GM20431 (cell line): ENCODE measurements at regions not wholly inside any gene's neighbourhood (a gene's known extent, or its start where the extent isn't known, plus 50 kb on each side); places are given as distances from the start of the nearest gene placed in this dataset.

Source experiments
- in situ Hi-C: fragments of 300-500 bp; cut with MseI, MboI; formaldehyde crosslinking; loops from one replicate; pipeline ENCODE4 v1.15.0; 2020; ENCODE audit warnings: low sequenced_read_pairs; ENCODE audit not compliant: unreplicated experiment

- in situ Hi-C loops, result no loop called here
Measured at GRCh38 chr9:108019821-108020220, 530.3 kb upstream of the KLF4 start.

- in situ Hi-C loops, result no loop called here
Measured at GRCh38 chr9:108017671-108018070, 528.1 kb upstream of the KLF4 start.

DNA sequence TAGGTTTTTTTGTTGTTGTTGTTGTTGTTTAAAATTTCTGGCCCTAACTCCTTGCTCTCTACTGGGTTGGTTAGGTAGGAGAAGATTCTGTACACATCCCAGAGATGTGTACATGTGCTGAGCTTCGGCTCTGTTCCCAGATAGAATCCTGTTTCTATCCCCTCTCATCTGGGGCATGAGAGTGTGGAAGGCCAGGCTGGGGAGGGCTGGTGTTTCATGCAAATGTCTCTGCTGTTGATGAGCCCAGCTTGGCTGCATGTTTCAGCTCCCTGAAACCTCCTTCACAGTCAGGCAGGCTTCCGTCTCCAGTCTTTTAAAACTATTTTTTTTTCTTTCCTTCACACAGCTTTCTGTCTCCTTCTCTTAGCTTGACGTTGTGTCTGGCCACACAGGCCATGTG is 526.9 kb upstream of the KLF4 start:
- in situ Hi-C loops, result no loop called here

GRCh38 chr9:108015690-108016089 is 526.1 kb upstream of the KLF4 start:
- in situ Hi-C loops, result no loop called here

GRCh38 chr9:108014353-108014752 is 524.8 kb upstream of the KLF4 start:
- in situ Hi-C loops, result no loop called here

DNA sequence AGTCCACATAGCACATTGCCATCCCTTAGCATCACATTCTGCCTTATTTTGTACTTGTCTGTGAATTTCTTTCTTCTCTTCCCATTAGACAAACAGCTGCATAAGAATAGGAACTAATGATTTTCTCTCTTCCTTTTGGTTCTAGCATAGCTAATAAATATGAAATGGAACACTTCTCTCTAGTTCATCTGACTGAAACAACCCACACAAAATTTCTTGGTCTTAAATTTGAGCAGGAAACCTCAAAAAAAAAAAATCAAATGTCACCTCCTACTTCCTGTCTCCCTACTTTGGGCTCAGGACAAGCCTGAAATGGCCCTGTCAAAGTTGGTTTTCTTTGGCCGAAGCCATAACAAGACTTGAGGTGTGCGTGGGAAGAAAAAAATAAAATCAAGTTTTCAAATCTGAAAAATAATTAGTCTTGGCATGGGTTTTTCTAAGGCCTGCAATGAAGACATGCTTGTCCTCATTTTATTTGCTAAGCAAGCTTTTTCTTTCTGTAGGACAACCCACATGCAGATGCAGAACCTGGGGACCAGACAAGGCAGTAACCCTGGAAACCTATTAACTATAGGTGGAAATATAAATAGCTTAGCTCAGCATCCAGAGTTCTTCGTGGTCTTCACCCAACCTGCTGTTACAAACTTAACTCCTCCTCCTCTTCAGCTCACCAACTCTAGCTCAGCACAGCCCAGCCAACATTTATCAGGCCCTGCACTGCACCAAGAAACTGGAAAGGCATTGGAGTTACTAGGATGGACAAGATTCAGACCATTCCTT is 523.5 kb upstream of the KLF4 start:
- in situ Hi-C loops, result no loop called here

GRCh38 chr9:108012405-108012804 is 522.8 kb upstream of the KLF4 start:
- in situ Hi-C loops, result no loop called here

GRCh38 chr9:108003526-108003925 is 514.0 kb upstream of the KLF4 start:
- in situ Hi-C loops, result no loop called here

DNA sequence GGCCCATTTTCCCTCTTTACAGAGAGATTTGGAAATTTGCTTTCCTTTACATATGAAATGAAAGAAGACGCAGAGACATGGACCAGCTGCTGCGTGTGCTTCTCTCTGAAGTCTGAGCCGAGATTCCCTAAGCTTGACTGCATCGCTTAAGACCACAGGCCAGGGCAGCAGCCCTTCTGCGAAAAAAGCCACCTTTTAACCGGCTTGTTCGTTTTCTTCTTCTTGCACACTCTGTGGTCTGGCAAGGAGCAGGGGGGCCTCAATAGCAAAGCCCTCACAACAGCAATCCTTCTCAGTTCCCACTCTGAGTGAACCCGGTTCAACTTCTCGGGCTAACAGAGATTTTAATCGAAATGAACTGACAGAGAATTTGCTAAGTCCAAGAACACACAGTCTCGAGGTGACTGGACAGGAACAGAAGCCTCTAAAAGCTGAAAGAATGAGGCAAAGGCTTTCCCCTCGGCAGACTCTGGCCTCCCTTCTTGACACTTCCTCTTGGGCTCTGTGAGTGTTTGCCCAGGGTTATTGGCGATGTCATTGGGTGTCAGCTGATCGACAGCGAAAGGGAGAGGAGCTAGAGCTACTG is 512.9 kb upstream of the KLF4 start:
- in situ Hi-C loops, result no loop called here

DNA sequence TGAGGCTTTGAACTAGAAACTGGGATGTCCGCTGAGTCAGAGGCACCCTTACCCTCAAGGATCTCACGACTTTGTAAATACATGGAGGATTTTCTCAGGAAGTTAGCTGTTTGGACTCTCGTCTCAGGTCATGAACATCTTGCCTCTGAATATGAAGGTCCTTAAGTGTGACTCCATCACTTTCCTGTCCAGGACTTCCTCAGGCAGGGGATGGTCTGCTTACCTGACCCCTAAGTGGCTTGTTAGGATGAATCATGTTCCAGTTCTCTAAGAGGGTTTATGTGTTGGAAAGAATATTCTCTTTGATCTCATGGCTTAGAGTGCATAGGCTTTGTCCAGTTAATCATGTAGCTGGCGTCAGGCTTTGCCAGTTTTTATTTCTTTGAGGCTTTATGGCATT is 511.7 kb upstream of the KLF4 start:
- in situ Hi-C loops, result no loop called here

GRCh38 chr9:107999890-108000289 is 510.3 kb upstream of the KLF4 start:
- in situ Hi-C loops, result no loop called here

DNA sequence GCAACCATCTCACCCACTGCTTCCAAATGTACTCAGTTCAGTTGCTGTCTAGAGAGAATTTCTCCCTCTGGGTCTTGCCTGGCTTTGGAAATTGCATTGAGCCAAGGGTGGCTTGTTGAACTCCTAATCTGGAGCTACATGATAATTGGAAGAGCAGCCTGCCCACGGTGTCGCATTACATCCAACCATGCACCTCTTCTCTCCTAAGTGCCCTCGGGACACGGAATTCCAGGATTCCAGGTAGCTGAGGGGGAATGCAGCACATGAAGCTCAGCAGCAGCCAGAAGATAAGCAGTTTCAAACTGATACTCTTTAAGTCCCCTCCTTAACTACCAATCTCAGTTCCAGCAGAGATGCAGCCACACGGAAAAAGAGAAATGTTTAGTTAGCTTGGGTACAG is 509.4 kb upstream of the KLF4 start:
- in situ Hi-C loops, result no loop called here

- in situ Hi-C loops, result no loop called here
Measured at GRCh38 chr9:107994648-107995047, 505.1 kb upstream of the KLF4 start.

GRCh38 chr9:107992271-107992670 is 502.7 kb upstream of the KLF4 start:
- in situ Hi-C loops, result no loop called here

DNA sequence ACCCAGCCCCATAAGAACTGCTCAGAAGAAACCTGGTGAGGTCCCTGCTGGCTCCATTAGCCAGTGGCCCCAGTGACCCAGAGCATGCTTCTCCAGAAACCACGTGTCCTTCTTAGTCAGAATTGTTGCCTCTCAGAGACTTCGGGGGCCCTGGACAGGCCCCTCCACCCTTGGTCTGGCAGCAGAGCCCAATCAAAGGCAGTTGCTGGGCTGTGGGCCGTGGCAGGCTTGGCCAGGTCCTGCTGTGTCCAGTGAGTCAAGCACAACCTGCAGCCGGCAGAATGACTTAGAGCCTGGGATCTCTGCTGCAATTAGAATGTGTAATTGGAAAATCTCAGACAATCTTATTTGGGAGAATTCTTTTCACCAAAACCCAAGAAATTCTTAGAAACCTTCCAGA is 502.0 kb upstream of the KLF4 start:
- in situ Hi-C loops, result no loop called here

DNA sequence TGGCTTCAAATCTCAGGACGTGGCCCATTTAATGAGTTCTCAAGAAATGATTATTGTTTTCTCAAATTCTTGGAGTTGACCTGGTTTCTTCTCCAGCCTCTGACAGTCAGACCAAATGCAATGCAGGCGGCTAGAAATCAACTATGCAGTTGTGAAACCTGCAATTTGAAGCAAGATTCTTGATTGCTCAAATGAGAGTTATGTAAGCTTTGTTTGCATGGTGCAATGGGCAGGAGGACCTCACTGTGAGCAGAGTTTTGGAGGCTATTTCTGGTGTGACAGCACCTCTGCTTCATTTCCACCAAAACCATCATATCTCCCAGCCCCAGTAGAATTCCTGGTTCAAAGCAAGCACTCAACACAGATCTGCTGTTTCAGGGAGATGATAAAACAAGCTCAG is 500.0 kb upstream of the KLF4 start:
- in situ Hi-C loops, result no loop called here

GRCh38 chr9:107989099-107989498 is 499.5 kb upstream of the KLF4 start:
- in situ Hi-C loops, result no loop called here

GRCh38 chr9:107984956-107985355 is 495.4 kb upstream of the KLF4 start:
- in situ Hi-C loops, result no loop called here

DNA sequence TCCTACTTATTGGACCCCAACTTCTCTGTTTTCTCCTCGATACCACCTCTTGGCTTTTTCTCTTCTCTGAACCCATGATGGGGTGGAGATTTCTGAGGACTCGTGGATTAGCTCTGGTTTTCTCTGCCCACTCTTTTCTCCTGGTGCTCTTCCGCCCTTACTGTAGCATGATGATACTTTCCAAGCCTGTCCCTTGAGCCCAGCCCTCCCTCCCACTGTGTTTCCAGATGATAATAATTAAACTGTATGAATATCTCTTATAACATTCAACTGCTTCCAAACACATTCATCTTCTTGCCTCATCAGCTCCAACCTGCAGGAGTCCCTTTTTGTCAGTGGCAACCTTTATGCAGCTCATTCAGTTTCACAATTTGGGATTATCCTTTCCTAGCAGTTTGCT is 494.2 kb upstream of the KLF4 start:
- in situ Hi-C loops, result no loop called here

GRCh38 chr9:107983181-107983603 is 493.6 kb upstream of the KLF4 start:
- in situ Hi-C loops, result no loop called here

DNA sequence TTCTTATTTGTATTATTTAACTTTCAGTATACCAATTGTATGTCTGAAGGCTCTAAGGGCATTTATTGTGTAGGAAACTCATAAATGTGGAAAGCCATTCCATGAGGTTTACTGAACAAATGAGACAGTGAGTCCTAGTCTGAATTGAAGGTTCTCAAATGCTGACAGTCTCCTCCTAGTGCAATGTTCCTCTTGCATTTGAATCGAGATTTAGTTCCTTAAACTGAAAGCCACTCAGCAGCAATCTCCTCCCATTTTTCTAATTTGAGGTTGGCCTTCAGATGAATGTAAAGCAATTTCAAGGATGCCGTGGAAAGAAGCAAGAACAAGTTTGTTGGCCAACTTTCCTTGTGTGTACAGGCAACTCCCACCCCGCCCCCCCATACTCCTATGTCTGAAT is 493.2 kb upstream of the KLF4 start:
- in situ Hi-C loops, result no loop called here

- in situ Hi-C loops, result no loop called here
Measured at GRCh38 chr9:107982001-107982400, 492.4 kb upstream of the KLF4 start.
